ENCODE measurements at regions not wholly inside any gene's neighbourhood (a gene's known extent, or its start where the extent isn't known, plus 50 kb on each side); places are given as distances from the start of the nearest gene placed in this dataset.

GRCh38 chr14:101122237-101123141, 219.0 kb upstream of the RTL1 start (continued):
- TF ChIP-seq, protein P1, sequence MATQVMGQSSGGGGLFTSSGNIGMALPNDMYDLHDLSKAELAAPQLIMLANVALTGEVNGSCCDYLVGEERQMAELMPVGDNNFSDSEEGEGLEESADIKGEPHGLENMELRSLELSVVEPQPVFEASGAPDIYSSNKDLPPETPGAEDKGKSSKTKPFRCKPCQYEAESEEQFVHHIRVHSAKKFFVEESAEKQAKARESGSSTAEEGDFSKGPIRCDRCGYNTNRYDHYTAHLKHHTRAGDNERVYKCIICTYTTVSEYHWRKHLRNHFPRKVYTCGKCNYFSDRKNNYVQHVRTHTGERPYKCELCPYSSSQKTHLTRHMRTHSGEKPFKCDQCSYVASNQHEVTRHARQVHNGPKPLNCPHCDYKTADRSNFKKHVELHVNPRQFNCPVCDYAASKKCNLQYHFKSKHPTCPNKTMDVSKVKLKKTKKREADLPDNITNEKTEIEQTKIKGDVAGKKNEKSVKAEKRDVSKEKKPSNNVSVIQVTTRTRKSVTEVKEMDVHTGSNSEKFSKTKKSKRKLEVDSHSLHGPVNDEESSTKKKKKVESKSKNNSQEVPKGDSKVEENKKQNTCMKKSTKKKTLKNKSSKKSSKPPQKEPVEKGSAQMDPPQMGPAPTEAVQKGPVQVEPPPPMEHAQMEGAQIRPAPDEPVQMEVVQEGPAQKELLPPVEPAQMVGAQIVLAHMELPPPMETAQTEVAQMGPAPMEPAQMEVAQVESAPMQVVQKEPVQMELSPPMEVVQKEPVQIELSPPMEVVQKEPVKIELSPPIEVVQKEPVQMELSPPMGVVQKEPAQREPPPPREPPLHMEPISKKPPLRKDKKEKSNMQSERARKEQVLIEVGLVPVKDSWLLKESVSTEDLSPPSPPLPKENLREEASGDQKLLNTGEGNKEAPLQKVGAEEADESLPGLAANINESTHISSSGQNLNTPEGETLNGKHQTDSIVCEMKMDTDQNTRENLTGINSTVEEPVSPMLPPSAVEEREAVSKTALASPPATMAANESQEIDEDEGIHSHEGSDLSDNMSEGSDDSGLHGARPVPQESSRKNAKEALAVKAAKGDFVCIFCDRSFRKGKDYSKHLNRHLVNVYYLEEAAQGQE (IDR thresholded peaks at IDR 0.05; ENCODE audit: unreplicated experiment), result no peak
- TF ChIP-seq JUNB (IDR thresholded peaks at IDR 0.05; ENCODE audit: unreplicated experiment) (no peak), ZNF114 (CRISPR knock-in tag; IDR thresholded peaks at IDR 0.05) (no peak), NANOG (IDR thresholded peaks at IDR 0.05; ENCODE audit: borderline replicate concordance) (no peak)

DNA sequence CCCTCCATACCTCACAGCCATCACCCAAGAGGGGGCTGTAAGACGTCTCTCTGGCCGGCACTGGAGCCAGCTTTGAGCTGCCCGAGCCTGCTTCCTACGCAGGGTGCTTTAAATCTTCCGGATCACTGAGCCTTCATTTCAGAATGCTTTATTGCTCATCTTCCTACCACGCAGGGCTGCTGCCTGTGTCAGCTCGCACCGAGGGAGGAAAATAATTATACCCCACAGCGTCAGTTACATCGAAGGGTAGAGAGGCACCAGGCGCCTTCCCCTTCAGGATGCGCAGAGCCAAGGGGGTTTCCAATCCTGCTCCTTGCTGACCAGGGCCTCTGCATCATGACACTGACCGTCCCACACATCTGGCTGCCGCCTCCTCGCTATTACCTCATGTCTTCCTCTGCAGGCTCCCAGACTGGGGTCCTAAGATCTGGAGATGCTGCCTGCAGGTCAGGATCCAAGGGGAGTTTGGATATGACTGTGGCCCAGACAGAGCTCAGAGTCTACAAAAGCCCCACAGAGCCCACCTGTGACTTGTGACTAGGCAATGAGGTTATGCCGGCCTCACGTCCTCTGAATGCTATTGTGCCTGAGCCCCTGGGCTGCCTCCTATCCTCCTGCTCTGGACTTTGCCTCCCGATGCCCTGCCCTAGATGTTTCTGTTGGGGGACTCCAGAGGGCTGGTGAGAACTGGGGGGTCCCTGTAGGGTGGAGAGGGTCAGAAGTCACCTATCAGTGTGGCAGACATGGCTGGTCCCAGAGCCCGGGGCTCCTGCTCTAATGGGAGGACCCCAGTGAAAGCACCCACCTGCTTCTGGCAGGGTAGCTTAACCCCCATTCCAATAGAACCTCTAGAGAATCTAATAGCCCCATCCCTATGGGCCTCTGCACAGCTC, 220.3 kb upstream of the RTL1 start:
- peaks cover 6% of the 10 kb centered on the region; the same call in 2 of the 3 replicates for H3K4me1 Mint-ChIP-seq
- H3K4me3 ChIP-seq, result no peak overlapping the region
- H3K4me3 Mint-ChIP-seq, result no peak overlapping the region
- H3K36me3 Mint-ChIP-seq (ENCODE audit: low read depth), result no peaks in the 10 kb centered on the region
- no peak overlapping the region for H2AFZ ChIP-seq
- H3K27me3 Mint-ChIP-seq (ENCODE audit: insufficient read depth, low read depth, poor library complexity), result peaks cover 6% of the 10 kb centered on the region
- no peaks in the 10 kb centered on the region for H3K79me2 ChIP-seq (replicated peaks; ENCODE audit: insufficient read depth)
- H4K20me1 ChIP-seq (replicated peaks; ENCODE audit: insufficient read depth), result no peaks in the 10 kb centered on the region
- no peaks in the 10 kb centered on the region for H3K36me3 ChIP-seq (ENCODE audit: insufficient read depth)
- no peaks in the 10 kb centered on the region for H3F3A ChIP-seq (replicated peaks; ENCODE audit: low read depth)
- DNase-seq (ENCODE audit: low spot score) (no peak), ATAC-seq (no peak)
- H3K9me2 ChIP-seq (ENCODE audit: insufficient read depth), result no peaks in the 10 kb centered on the region
- no peaks in the 10 kb centered on the region for H3K4me1 ChIP-seq (ENCODE audit: insufficient read depth)
- no peak overlapping the region for H3K4me2 ChIP-seq
- H3K27ac Mint-ChIP-seq, result no peak overlapping the region
- H3K9me3 Mint-ChIP-seq, result no peaks in the 10 kb centered on the region
- H3K27me3 ChIP-seq (ENCODE audit: insufficient read depth), result no peaks in the 10 kb centered on the region
- no peak overlapping the region for H3K27ac ChIP-seq (ENCODE audit: low read depth)
- TF ChIP-seq JUNB (IDR thresholded peaks at IDR 0.05; ENCODE audit: unreplicated experiment), result no peak
- TF ChIP-seq ZNF331 (CRISPR knock-in tag; IDR thresholded peaks at IDR 0.05; ENCODE audit: low read depth), result no peak
- TF ChIP-seq, protein P1 (IDR thresholded peaks at IDR 0.05; ENCODE audit: unreplicated experiment), result no peak
- no peak for TF ChIP-seq EZH2phosphoT487 (IDR thresholded peaks at IDR 0.05; ENCODE audit: unreplicated experiment)
- no peak for TF ChIP-seq CREB1 (CRISPR knock-in tag; IDR thresholded peaks at IDR 0.05; ENCODE audit: low read depth)
- TF ChIP-seq, protein P2, sequence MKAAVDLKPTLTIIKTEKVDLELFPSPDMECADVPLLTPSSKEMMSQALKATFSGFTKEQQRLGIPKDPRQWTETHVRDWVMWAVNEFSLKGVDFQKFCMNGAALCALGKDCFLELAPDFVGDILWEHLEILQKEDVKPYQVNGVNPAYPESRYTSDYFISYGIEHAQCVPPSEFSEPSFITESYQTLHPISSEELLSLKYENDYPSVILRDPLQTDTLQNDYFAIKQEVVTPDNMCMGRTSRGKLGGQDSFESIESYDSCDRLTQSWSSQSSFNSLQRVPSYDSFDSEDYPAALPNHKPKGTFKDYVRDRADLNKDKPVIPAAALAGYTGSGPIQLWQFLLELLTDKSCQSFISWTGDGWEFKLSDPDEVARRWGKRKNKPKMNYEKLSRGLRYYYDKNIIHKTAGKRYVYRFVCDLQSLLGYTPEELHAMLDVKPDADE (IDR thresholded peaks at IDR 0.05), result no peak
